ENCODE measurements at regions not wholly inside any gene's neighbourhood (a gene's known extent, or its start where the extent isn't known, plus 50 kb on each side); places are given as distances from the start of the nearest gene placed in this dataset.
A peak's percentile ranks its signal among the peaks of the same experiment; 100 is the strongest.

GRCh38 chr19:5222178-5222577 is 118.4 kb downstream of the PTPRS start:
- ATAC-seq (no peak), DNase-seq (no peak)
- Mint-ChIP-seq H3K36me3 (peaks cover 0 to 22% (median 4%) of the 10 kb centered on the region in 5 donors), H3K9me3 (peaks cover 0 to 1% (median 0%) of the 10 kb centered on the region in 11 donors), H3K27me3 (peaks cover 0 to 4% (median 0%) of the 10 kb centered on the region in 5 donors), H3K4me1 (no peaks in the 10 kb centered on the region), H3K4me3 (no peak overlapping the region), H3K27ac (no peak overlapping the region)
- H3K4me1 ChIP-seq (ENCODE audit: control insufficient read depth in 2 of 2, insufficient read depth in 2 of 2, low read length in 2 of 2), result no peaks in the 10 kb centered on the region
- H3K27ac ChIP-seq (ENCODE audit: low read depth, low read length), result no peak overlapping the region
- ChIA-PET CTCF (no interaction called here), POLR2A (no interaction called here)
- H3K9me3 ChIP-seq (ENCODE audit: control insufficient read depth in 2 of 3, low read length in 3 of 3), result no peaks in the 10 kb centered on the region
- H3K27me3 ChIP-seq (ENCODE audit: control insufficient read depth in 2 of 2, insufficient read depth in 2 of 2, low read length in 2 of 2), result no peaks in the 10 kb centered on the region
- intact Hi-C loops (cut with micrococcal nuclease), result no loop called here
- H3K36me3 ChIP-seq (ENCODE audit: control insufficient read depth in 2 of 3, insufficient read depth in 3 of 3, low read length in 3 of 3), result no peaks in the 10 kb centered on the region
- H3K4me3 ChIP-seq (ENCODE audit: low read length), result no peak overlapping the region

- peaks cover 0 to 25% (median 4%) of the 10 kb centered on the region in 5 donors for H3K36me3 Mint-ChIP-seq
- no peak overlapping the region for H3K4me3 ChIP-seq (ENCODE audit: low read length)
- peaks cover 0 to 4% (median 0%) of the 10 kb centered on the region in 5 donors for H3K27me3 Mint-ChIP-seq
- H3K27me3 ChIP-seq (ENCODE audit: control insufficient read depth in 2 of 2, insufficient read depth in 2 of 2, low read length in 2 of 2), result no peaks in the 10 kb centered on the region
- H3K4me1 ChIP-seq (ENCODE audit: control insufficient read depth in 2 of 2, insufficient read depth in 2 of 2, low read length in 2 of 2), result no peaks in the 10 kb centered on the region
- no peak overlapping the region for H3K27ac Mint-ChIP-seq
- DNase-seq (no peak), ATAC-seq (no peak)
- H3K9me3 Mint-ChIP-seq, result peaks cover 0 to 1% (median 0%) of the 10 kb centered on the region in 11 donors
- POLR2A ChIA-PET, result no interaction called here
- H3K36me3 ChIP-seq (ENCODE audit: control insufficient read depth in 2 of 3, insufficient read depth in 3 of 3, low read length in 3 of 3), result no peaks in the 10 kb centered on the region
- H3K4me3 Mint-ChIP-seq, result no peak overlapping the region
- H3K9me3 ChIP-seq (ENCODE audit: control insufficient read depth in 2 of 3, low read length in 3 of 3), result no peaks in the 10 kb centered on the region
- CTCF ChIA-PET, result no interaction called here
- intact Hi-C loops (cut with micrococcal nuclease), result no loop called here
- H3K4me1 Mint-ChIP-seq, result peaks cover 0 to 4% (median 0%) of the 10 kb centered on the region in 7 donors
- no peak overlapping the region for H3K27ac ChIP-seq (ENCODE audit: low read depth, low read length)
These were observed 119.7 kb downstream of the PTPRS start for GRCh38 chr19:5220866-5221265.

GRCh38 chr19:5220361-5220760 is 120.3 kb downstream of the PTPRS start:
- no peak overlapping the region for H3K4me3 Mint-ChIP-seq
- Histone ChIP-seq H3K9me3 (ENCODE audit: control insufficient read depth in 2 of 3, low read length in 3 of 3) (no peaks in the 10 kb centered on the region), H3K27me3 (ENCODE audit: control insufficient read depth in 2 of 2, insufficient read depth in 2 of 2, low read length in 2 of 2) (no peaks in the 10 kb centered on the region), H3K4me1 (ENCODE audit: control insufficient read depth in 2 of 2, insufficient read depth in 2 of 2, low read length in 2 of 2) (no peaks in the 10 kb centered on the region), H3K27ac (ENCODE audit: low read depth, low read length) (no peak overlapping the region), H3K4me3 (ENCODE audit: low read length) (no peak overlapping the region), H3K36me3 (ENCODE audit: control insufficient read depth in 2 of 3, insufficient read depth in 3 of 3, low read length in 3 of 3) (no peaks in the 10 kb centered on the region)
- peaks cover 0 to 1% (median 0%) of the 10 kb centered on the region in 11 donors for H3K9me3 Mint-ChIP-seq
- DNase-seq (no peak), ATAC-seq (no peak)
- H3K27ac Mint-ChIP-seq, result no peak overlapping the region
- H3K36me3 Mint-ChIP-seq, result peaks cover 0 to 25% (median 4%) of the 10 kb centered on the region in 5 donors
- POLR2A ChIA-PET, result no interaction called here
- H3K27me3 Mint-ChIP-seq, result peaks cover 0 to 4% (median 0%) of the 10 kb centered on the region in 5 donors
- CTCF ChIA-PET, result no interaction called here
- intact Hi-C loops (cut with micrococcal nuclease), result no loop called here
- peaks cover 0 to 4% (median 0%) of the 10 kb centered on the region in 7 donors for H3K4me1 Mint-ChIP-seq

- Mint-ChIP-seq H3K36me3 (peaks cover 0 to 25% (median 4%) of the 10 kb centered on the region in 5 donors), H3K4me3 (no peak overlapping the region), H3K27ac (no peak overlapping the region), H3K27me3 (peaks cover 0 to 4% (median 0%) of the 10 kb centered on the region in 5 donors), H3K4me1 (peaks cover 0 to 4% (median 0%) of the 10 kb centered on the region in 7 donors), H3K9me3 (peaks cover 0 to 1% (median 0%) of the 10 kb centered on the region in 11 donors)
- intact Hi-C loops (cut with micrococcal nuclease), result no loop called here
- Histone ChIP-seq H3K4me1 (ENCODE audit: control insufficient read depth in 2 of 2, insufficient read depth in 2 of 2, low read length in 2 of 2) (no peaks in the 10 kb centered on the region), H3K9me3 (ENCODE audit: control insufficient read depth in 2 of 3, low read length in 3 of 3) (no peaks in the 10 kb centered on the region), H3K4me3 (ENCODE audit: low read length) (no peak overlapping the region), H3K36me3 (ENCODE audit: control insufficient read depth in 2 of 3, insufficient read depth in 3 of 3, low read length in 3 of 3) (no peaks in the 10 kb centered on the region), H3K27me3 (ENCODE audit: control insufficient read depth in 2 of 2, insufficient read depth in 2 of 2, low read length in 2 of 2) (no peaks in the 10 kb centered on the region), H3K27ac (ENCODE audit: low read depth, low read length) (no peak overlapping the region)
- ChIA-PET CTCF (no interaction called here), POLR2A (no interaction called here)
- ATAC-seq (no peak), DNase-seq (no peak)
These were observed 120.9 kb downstream of the PTPRS start for GRCh38 chr19:5219551-5220304.

GRCh38 chr19:5218963-5219530 is 121.6 kb downstream of the PTPRS start:
- Histone ChIP-seq H3K4me3 (ENCODE audit: low read length) (no peak overlapping the region), H3K4me1 (ENCODE audit: control insufficient read depth in 2 of 2, insufficient read depth in 2 of 2, low read length in 2 of 2) (no peaks in the 10 kb centered on the region), H3K9me3 (ENCODE audit: control insufficient read depth in 2 of 3, low read length in 3 of 3) (no peaks in the 10 kb centered on the region), H3K36me3 (ENCODE audit: control insufficient read depth in 2 of 3, insufficient read depth in 3 of 3, low read length in 3 of 3) (no peaks in the 10 kb centered on the region), H3K27me3 (ENCODE audit: control insufficient read depth in 2 of 2, insufficient read depth in 2 of 2, low read length in 2 of 2) (no peaks in the 10 kb centered on the region), H3K27ac (ENCODE audit: low read depth, low read length) (no peak overlapping the region)
- no peak for ATAC-seq
- Mint-ChIP-seq H3K27ac (peak overlapping the region in 1 of 9 donors; percentile 17), H3K4me3 (no peak overlapping the region), H3K27me3 (no peaks in the 10 kb centered on the region), H3K4me1 (peaks cover 0 to 4% (median 0%) of the 10 kb centered on the region in 7 donors), H3K9me3 (no peaks in the 10 kb centered on the region), H3K36me3 (peaks cover 0 to 29% (median 4%) of the 10 kb centered on the region in 5 donors)
- no peak for DNase-seq
- POLR2A ChIA-PET, result no interaction called here
- intact Hi-C loops (cut with micrococcal nuclease), result no loop called here
- CTCF ChIA-PET, result no interaction called here

GRCh38 chr19:5218255-5218855 is 122.3 kb downstream of the PTPRS start:
- H3K9me3 ChIP-seq (ENCODE audit: control insufficient read depth in 2 of 3, low read length in 3 of 3), result no peaks in the 10 kb centered on the region
- no peak overlapping the region for H3K27ac Mint-ChIP-seq
- H3K4me3 ChIP-seq (ENCODE audit: low read length), result no peak overlapping the region
- no peak overlapping the region for H3K27ac ChIP-seq (ENCODE audit: low read depth, low read length)
- ChIA-PET POLR2A (no interaction called here), CTCF (no interaction called here)
- H3K4me1 ChIP-seq (ENCODE audit: control insufficient read depth in 2 of 2, insufficient read depth in 2 of 2, low read length in 2 of 2), result no peaks in the 10 kb centered on the region
- intact Hi-C loops (cut with micrococcal nuclease), result no loop called here
- ATAC-seq (no peak), DNase-seq (no peak)
- H3K4me1 Mint-ChIP-seq, result peaks cover 0 to 4% (median 0%) of the 10 kb centered on the region in 7 donors
- no peaks in the 10 kb centered on the region for H3K27me3 Mint-ChIP-seq
- H3K4me3 Mint-ChIP-seq, result no peak overlapping the region
- peaks cover 0 to under 1% (median 0%) of the 10 kb centered on the region in 11 donors for H3K9me3 Mint-ChIP-seq
- H3K27me3 ChIP-seq (ENCODE audit: control insufficient read depth in 2 of 2, insufficient read depth in 2 of 2, low read length in 2 of 2), result no peaks in the 10 kb centered on the region
- peaks cover 0 to 36% (median 6%) of the 10 kb centered on the region in 5 donors for H3K36me3 Mint-ChIP-seq
- H3K36me3 ChIP-seq (ENCODE audit: control insufficient read depth in 2 of 3, insufficient read depth in 3 of 3, low read length in 3 of 3), result no peaks in the 10 kb centered on the region
